Tibial artery (tissue), 4 donors: ENCODE measurements at regions not wholly inside any gene's neighbourhood (a gene's known extent, or its start where the extent isn't known, plus 50 kb on each side); places are given as distances from the start of the nearest gene placed in this dataset.

Experiments used
- DNase-seq, 2 donors: peaks; one replicate each; pipeline ENCODE4 v3.0.0-alpha.2; 2019
- H3K27ac ChIP-seq, 2 donors: fragments of 200-600 bp; sonication (generic) in 1 of 2; 1 replicate in 1 of 2; 2 replicates in 1 of 2; pipeline ENCODE4 v1.5.1; 2018 to 2019; ENCODE audit warnings: mild to moderate bottlenecking in 1 of 2
- H3K27me3 ChIP-seq, 2 donors: fragments of 200-600 bp; sonication (generic) in 1 of 2; one replicate each; pipeline versions ENCODE4 v1.5.1 to v1.6.0; 2016 to 2019
- H3K36me3 ChIP-seq, 3 donors: fragments of 200-600 bp; sonication (generic) in 2 of 3; one replicate each; pipeline ENCODE4 v1.5.1; 2016 to 2019; ENCODE audit warnings: mild to moderate bottlenecking in 2 of 3
- H3K4me1 ChIP-seq, 4 donors: fragments of 200-600 bp; sonication (generic) in 2 of 4; 1 replicate in 3 of 4; 2 replicates in 1 of 4; pipeline ENCODE4 v1.5.1; 2016 to 2019
- H3K4me3 ChIP-seq, 2 donors: fragments of 200-600 bp; sonication (generic) in 1 of 2; 1 replicate in 1 of 2; 2 replicates in 1 of 2; pipeline ENCODE4 v1.5.1; 2018 to 2019; ENCODE audit warnings: mild to moderate bottlenecking in 2 of 2
- H3K9me3 ChIP-seq, 3 donors: fragments of 200-600 bp; sonication (generic) in 1 of 3; one replicate each; pipeline ENCODE4 v1.5.1; 2016 to 2019
- intact Hi-C: fragments of 100-400 bp; cut with DNase I; formaldehyde crosslinking; loops from one replicate; pipeline ENCODE4 v1.15.0; 2023; ENCODE audit warnings: low total_unique reads
- TF ChIP-seq, protein P1 (sequence below), 2 experiments: fragments of 200-600 bp in 1 of 2; fragments of 450-650 bp in 1 of 2; IDR thresholded peaks; one replicate each; pipeline ENCODE4 v1.5.1; 2017 to 2019; ENCODE audit warnings: antibody characterized with exemption in 2 of 2, mild to moderate bottlenecking in 1 of 2, moderate library complexity in 1 of 2

DNA sequence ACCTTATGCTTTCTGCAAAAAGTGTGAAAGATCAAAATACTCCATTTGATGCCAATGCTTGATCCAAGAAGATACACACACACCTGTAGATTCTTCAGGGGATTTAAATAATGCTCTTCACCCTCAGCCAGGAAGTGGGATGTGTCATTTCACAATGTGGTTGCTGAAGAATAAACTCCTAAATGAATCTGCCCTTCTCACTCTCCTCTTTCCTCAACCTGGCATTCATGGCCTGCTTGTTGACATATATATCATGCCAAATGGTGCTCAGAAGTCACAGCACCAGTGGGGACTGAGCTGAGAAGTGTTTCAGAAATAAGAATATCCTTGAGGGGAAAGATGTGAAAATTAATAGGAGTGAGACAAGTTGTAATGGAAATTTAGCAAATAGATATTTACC, 146.6 kb upstream of the ARHGEF26 start:
- TF ChIP-seq, protein P1, sequence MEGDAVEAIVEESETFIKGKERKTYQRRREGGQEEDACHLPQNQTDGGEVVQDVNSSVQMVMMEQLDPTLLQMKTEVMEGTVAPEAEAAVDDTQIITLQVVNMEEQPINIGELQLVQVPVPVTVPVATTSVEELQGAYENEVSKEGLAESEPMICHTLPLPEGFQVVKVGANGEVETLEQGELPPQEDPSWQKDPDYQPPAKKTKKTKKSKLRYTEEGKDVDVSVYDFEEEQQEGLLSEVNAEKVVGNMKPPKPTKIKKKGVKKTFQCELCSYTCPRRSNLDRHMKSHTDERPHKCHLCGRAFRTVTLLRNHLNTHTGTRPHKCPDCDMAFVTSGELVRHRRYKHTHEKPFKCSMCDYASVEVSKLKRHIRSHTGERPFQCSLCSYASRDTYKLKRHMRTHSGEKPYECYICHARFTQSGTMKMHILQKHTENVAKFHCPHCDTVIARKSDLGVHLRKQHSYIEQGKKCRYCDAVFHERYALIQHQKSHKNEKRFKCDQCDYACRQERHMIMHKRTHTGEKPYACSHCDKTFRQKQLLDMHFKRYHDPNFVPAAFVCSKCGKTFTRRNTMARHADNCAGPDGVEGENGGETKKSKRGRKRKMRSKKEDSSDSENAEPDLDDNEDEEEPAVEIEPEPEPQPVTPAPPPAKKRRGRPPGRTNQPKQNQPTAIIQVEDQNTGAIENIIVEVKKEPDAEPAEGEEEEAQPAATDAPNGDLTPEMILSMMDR (IDR thresholded peaks at IDR 0.05) = no peak
- H3K9me3 ChIP-seq = no peaks in the 10 kb centered on the region
- no peak for DNase-seq
- H3K36me3 ChIP-seq = no peaks in the 10 kb centered on the region
- H3K4me3 ChIP-seq = no peak overlapping the region
- no peak overlapping the region for H3K27ac ChIP-seq
- peaks cover 0 to 15% (median 3%) of the 10 kb centered on the region in 4 donors for H3K4me1 ChIP-seq
- H3K27me3 ChIP-seq = no peaks in the 10 kb centered on the region
- intact Hi-C loops = no loop called here

- intact Hi-C loops = no loop called here
- DNase-seq = peak in 1 of 2 donors; percentile 45
- no peaks in the 10 kb centered on the region for H3K9me3 ChIP-seq
- H3K4me1 ChIP-seq = peaks cover 0 to 15% (median 3%) of the 10 kb centered on the region in 4 donors
- H3K4me3 ChIP-seq = no peak overlapping the region
- H3K36me3 ChIP-seq = no peaks in the 10 kb centered on the region
- H3K27me3 ChIP-seq = no peaks in the 10 kb centered on the region
- no peak overlapping the region for H3K27ac ChIP-seq
- TF ChIP-seq, protein P1 (IDR thresholded peaks at IDR 0.05) = no peak
Measured at GRCh38 chr3:153976891-153977554, 144.2 kb upstream of the ARHGEF26 start.

DNA sequence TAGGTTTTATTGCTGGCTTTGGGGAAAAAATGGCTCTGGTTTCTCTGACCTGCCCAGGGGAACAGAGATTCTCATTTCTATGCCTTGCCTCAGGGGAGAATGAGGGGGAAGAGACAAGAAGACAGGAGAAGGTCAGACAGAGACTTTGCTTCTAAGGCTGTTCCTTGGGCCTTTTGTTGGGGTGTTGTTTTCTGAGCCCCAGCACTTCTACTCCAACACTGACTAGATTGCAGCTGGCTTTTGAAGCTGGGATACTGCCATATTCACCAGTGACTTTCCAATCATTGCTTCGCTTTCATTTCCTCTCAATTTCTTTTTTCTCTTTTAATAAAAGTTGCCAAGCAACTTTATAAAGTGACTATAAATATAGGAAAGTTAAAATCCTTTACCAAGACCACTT, 143.2 kb upstream of the ARHGEF26 start:
- Histone ChIP-seq H3K27ac (no peak overlapping the region), H3K27me3 (no peaks in the 10 kb centered on the region), H3K4me3 (no peak overlapping the region), H3K4me1 (peaks cover 0 to 15% (median 3%) of the 10 kb centered on the region in 4 donors), H3K9me3 (no peaks in the 10 kb centered on the region), H3K36me3 (no peaks in the 10 kb centered on the region)
- TF ChIP-seq, protein P1 (IDR thresholded peaks at IDR 0.05) = no peak
- no peak for DNase-seq
- intact Hi-C loops = no loop called here

DNA sequence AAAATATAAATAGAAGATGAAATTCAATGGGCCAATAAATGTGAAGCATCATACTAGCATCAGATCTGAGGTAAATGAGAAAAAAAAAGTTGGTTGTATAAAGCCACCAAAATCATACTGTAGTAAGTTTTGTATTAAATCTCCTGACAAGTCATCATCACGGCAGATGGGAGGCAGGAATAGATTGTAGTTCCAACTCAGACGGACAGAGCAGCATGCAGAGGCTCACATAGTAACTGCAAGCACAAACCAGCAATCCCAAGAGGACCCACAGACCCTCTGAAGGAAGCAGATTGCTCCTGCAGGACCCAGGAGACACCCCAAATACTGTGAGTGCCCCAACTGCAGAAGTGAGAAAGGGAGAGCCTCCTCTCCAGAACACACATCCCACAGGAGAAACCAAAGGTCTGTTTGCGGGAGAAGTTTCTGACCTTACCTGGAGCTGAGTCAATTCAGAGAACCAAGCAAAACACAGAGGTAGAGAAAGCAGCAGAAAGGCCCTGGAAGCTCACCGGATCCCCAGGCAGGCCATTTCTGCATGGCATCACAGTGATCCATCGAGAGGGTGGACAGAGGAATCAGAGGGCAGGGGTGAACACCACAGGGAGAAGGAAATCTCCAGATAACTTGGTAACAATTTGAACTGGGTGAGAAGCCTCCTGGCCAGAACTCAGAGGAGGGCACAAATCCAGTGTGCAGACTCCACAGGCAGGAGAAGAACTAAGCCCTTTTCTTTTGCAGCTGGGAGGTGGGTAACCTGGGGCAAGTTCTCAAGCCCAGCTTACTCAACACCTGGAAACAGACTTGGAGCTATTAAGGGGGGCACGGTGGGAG, 141.6 kb upstream of the ARHGEF26 start:
- H3K36me3 ChIP-seq = no peaks in the 10 kb centered on the region
- no peak for DNase-seq

GRCh38 chr3:153980252-153980590, 141.0 kb upstream of the ARHGEF26 start:
- H3K27ac ChIP-seq = no peak overlapping the region
- H3K4me1 ChIP-seq = peaks cover 0 to 7% (median 3%) of the 10 kb centered on the region in 4 donors
- H3K36me3 ChIP-seq = no peaks in the 10 kb centered on the region
- intact Hi-C loops = no loop called here
- H3K4me3 ChIP-seq = no peak overlapping the region
- H3K9me3 ChIP-seq = no peaks in the 10 kb centered on the region
- H3K27me3 ChIP-seq = no peaks in the 10 kb centered on the region
- TF ChIP-seq, protein P1 (IDR thresholded peaks at IDR 0.05) = no peak
- no peak for DNase-seq

More for the DNA sequence above, 141.6 kb upstream of the ARHGEF26 start:
- Histone ChIP-seq H3K9me3 (no peaks in the 10 kb centered on the region), H3K27ac (no peak overlapping the region), H3K4me1 (peaks cover 0 to 7% (median 3%) of the 10 kb centered on the region in 4 donors), H3K4me3 (no peak overlapping the region), H3K27me3 (no peaks in the 10 kb centered on the region)
- TF ChIP-seq, protein P1 (IDR thresholded peaks at IDR 0.05) = no peak
- intact Hi-C loops = no loop called here
